ENCODE measurements at regions not wholly inside any gene's neighbourhood (a gene's known extent, or its start where the extent isn't known, plus 50 kb on each side); places are given as distances from the start of the nearest gene placed in this dataset.
"Not testable (repeated sequence)": the region's sequence is repeated elsewhere in the genome, so short reads cannot be mapped to it uniquely, and the experiment has no call there.

DNA sequence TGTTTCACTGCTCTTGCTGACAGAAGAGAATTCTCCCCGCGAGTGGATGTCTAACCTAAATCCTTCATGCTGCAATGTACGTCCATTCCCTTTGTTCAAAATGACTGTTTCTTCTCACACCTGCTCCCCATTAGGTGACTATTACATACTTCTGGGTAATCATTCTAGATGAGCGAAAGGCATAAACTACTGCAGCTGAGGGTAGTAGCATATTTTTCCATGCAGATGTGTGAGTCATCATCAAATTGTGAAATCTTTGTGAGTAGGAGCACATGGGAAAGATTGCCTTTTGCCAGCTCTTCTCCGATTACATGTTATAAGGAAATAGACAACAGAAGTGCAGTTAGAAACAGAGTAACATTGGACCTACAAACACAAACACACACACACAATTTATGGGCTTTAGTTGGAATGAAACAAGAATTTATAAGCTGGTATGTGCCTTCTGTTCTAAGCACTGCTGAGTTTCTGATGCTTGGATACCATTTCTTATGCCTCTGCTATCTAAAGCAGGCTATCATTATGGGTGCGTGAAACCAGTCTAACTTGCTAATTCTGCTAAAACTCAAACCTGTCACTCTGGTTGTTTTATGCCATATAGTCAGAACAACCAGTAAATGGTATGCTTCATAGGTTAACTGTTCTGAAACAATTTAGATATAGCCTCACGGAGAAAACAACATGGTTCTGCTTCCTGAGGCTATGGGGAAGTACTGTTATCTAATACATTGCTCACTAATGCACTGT is 346.9 kb upstream of the PSMD7 start:
- 75 to 79% (median 76%) methylated on average over 7 of the region's 7 CpGs for WGBS, 4 donors
- intact Hi-C loops (cut with DNase I): loop anchor here in 6 of 10 donors (5.0 to 10.0 kb wide), 6 partner anchors 37 to 1825 kb away; no protein-coding TSS in a partner anchor
- Histone ChIP-seq H3K36me3 (no peaks in the 10 kb centered on the region), H3K27ac (peak overlapping the region in 7 of 12 donors; percentile 0 to 57 (median 41)), H3K27me3 (peaks cover 0 to 4% (median 0%) of the 10 kb centered on the region in 9 donors), H3K4me3 (no peak overlapping the region), H3K4me1 (peaks cover 0 to 7% (median 0%) of the 10 kb centered on the region in 12 donors), H3K9me3 (no peaks in the 10 kb centered on the region)
- TF ChIP-seq POLR2A (IDR thresholded peaks at IDR 0.05): no peak
- TF ChIP-seq, protein P1, sequence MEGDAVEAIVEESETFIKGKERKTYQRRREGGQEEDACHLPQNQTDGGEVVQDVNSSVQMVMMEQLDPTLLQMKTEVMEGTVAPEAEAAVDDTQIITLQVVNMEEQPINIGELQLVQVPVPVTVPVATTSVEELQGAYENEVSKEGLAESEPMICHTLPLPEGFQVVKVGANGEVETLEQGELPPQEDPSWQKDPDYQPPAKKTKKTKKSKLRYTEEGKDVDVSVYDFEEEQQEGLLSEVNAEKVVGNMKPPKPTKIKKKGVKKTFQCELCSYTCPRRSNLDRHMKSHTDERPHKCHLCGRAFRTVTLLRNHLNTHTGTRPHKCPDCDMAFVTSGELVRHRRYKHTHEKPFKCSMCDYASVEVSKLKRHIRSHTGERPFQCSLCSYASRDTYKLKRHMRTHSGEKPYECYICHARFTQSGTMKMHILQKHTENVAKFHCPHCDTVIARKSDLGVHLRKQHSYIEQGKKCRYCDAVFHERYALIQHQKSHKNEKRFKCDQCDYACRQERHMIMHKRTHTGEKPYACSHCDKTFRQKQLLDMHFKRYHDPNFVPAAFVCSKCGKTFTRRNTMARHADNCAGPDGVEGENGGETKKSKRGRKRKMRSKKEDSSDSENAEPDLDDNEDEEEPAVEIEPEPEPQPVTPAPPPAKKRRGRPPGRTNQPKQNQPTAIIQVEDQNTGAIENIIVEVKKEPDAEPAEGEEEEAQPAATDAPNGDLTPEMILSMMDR (IDR thresholded peaks at IDR 0.05): no peak
- DNase-seq (no peak), ATAC-seq (peak; percentile 19 to 76 (median 72))

GRCh38 chr16:73945631-73946030 is 351.0 kb upstream of the PSMD7 start:
- Histone ChIP-seq H3K4me1 (peaks cover 0 to 7% (median 0%) of the 10 kb centered on the region in 12 donors), H3K27me3 (no peaks in the 10 kb centered on the region), H3K27ac (no peak overlapping the region), H3K4me3 (no peak overlapping the region), H3K36me3 (no peaks in the 10 kb centered on the region), H3K9me3 (no peaks in the 10 kb centered on the region)
- intact Hi-C loops (cut with DNase I): no loop called here
- ATAC-seq (no peak), DNase-seq (no peak)
- TF ChIP-seq, protein P1 (IDR thresholded peaks at IDR 0.05): no peak
- TF ChIP-seq POLR2A (IDR thresholded peaks at IDR 0.05): no peak
- 78 to 84% (median 80%) methylated on average over 4 of the region's 4 CpGs for WGBS, 4 donors

GRCh38 chr16:73943184-73943583 is 353.4 kb upstream of the PSMD7 start:
- 91 to 95% (median 94%) methylated on average over 11 of the region's 11 CpGs for WGBS, 4 donors
- H3K27me3 ChIP-seq; H3K36me3 ChIP-seq; H3K4me3 ChIP-seq; ATAC-seq; H3K4me1 ChIP-seq; DNase-seq; H3K27ac ChIP-seq; H3K9me3 ChIP-seq; intact Hi-C loops (cut with DNase I): not testable (repeated sequence)

- DNase-seq; H3K4me3 ChIP-seq; H3K36me3 ChIP-seq; H3K27ac ChIP-seq; H3K4me1 ChIP-seq; ATAC-seq; intact Hi-C loops (cut with DNase I); H3K27me3 ChIP-seq: not testable (repeated sequence)
- WGBS, 4 donors: 92 to 98% (median 93%) methylated on average over 7 of the region's 7 CpGs
- peaks cover 0 to 13% (median 0%) of the 10 kb centered on the region in 12 donors for H3K9me3 ChIP-seq
These were observed 355.8 kb upstream of the PSMD7 start for GRCh38 chr16:73940786-73941185.

DNA sequence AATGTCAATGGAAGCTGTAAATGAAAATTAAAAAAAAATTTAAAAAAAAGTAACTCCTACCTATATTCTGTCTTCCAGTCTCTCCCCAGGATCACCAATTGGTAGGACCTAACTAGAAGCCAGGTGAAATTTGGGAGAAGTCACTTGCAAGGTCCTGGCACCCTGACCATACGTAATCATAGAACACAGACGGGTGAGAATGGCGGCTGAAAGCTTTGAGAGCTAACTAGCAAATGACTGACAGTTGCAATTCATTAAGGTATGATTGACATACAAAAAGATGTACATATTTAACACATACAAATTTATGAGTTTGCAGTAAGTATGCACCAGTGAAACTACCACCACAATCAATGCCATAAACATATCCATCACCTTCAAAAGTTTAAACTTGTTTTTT is 372.7 kb upstream of the PSMD7 start:
- Histone ChIP-seq H3K27ac (no peak overlapping the region), H3K4me3 (no peak overlapping the region), H3K36me3 (no peaks in the 10 kb centered on the region), H3K4me1 (no peaks in the 10 kb centered on the region), H3K9me3 (peaks cover 0 to 21% (median 13%) of the 10 kb centered on the region in 12 donors), H3K27me3 (peaks cover 0 to 4% (median 0%) of the 10 kb centered on the region in 9 donors)
- DNase-seq (no peak), ATAC-seq (no peak)
- 89 to 94% (median 92%) methylated on average over 3 of the region's 3 CpGs for WGBS, 4 donors
- intact Hi-C loops (cut with DNase I): no loop called here
- TF ChIP-seq POLR2A (IDR thresholded peaks at IDR 0.05): no peak
- TF ChIP-seq, protein P1 (IDR thresholded peaks at IDR 0.05): no peak
